COLO668 (cell line): ENCODE measurements at regions not wholly inside any gene's neighbourhood (a gene's known extent, or its start where the extent isn't known, plus 50 kb on each side); places are given as distances from the start of the nearest gene placed in this dataset.

Experiments
- DNase-seq: peaks from one replicate; lab custom pipeline; 2025; ENCODE audit not compliant: unreplicated experiment; lab: John Stamatoyannopoulos, UW

DNA sequence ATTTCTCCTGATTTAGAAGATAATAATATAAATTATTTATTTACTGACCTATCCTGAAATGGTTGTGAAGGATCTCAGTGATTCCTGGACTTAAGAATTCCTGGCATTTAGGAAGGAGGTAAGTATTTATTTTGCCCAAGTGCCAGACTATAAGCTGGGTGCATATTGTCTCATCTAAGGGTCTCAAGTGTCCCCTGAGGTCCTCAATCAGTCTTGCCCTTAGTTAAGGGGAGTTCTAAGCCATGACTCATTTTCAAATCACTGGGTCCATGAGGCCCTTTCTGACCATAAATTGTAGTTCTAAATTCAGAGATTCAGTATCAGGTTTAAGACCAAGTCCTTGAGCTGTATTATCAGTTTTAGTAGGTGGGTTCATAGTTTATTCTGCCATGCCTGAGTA lies 251.6 kb upstream of the MEOX2 start:
- DNase-seq: no peak

DNA sequence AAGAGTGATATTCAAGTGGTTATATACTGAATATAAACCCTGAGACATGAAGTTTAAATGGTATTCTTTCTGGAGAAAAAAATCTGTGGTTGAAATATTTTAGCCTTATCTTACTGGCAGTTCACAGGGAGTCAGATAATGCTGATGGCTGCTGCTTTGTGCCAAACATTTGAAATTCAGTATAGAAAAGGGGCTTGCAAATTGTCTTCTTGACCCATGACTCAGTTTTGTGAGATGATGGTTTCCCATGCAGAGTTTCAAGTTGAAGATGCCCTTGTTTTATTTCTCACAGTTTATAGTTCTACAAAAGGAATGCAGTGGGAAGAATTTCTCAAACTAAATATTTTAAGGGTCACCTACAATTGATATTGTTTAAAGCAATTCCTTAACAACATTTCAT lies 251.1 kb upstream of the MEOX2 start:
- DNase-seq: no peak

DNA sequence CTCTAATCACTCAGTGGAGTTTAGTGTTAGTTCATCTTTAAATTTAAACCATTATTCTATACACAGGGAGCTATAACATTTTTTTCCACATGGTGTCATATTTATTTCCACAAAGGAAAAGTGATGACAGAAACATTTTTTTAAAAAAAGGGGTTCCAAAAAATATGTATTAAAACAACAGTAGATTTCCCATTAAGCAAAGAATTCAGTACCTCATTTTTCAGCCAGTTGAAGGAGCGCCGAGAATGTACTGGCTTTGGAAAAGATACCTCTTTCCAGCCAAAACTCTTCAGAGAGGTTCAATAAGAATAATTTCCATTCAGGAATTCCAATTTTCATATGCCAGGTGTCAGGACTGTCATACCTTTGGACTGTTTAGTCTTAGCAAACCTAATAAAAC lies 250.5 kb upstream of the MEOX2 start:
- no peak for DNase-seq

DNA sequence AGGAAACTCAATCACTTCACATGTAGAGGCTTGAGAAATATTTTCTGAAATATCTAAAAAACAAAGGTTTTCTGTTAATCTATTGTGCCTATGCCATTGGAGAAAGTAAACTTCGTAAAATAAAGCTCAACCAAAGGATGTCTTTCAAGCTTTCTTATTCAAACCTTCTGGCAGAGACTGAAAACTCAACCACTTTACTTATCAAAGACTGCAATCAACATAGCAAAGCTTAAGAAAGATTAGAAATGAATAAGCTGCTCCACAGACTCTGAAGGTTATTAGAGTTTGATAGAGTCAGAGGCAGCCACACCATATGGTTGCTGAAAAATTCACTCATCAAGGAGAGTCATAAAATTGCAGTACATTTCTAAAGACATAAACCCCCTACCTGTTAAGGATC lies 245.8 kb upstream of the MEOX2 start:
- no peak for DNase-seq

DNA sequence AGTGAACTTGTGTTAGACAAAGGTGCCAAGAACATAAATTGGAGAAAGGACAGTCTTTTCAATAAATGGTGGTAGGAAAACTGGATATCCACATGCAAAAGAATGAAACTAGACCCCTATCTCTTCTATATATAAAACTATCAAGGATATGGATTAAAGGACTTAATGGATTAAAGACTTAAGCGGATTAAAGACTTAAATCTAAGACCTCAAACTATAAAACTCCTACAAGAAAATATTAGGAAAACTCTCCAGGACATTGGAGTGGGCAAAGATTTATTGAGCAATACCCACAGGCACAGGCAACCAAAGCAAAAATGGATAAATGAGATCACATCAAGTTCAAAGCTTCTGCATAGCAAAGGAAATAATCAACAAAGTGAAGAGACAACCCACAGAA lies 242.9 kb upstream of the MEOX2 start:
- DNase-seq: no peak

DNA sequence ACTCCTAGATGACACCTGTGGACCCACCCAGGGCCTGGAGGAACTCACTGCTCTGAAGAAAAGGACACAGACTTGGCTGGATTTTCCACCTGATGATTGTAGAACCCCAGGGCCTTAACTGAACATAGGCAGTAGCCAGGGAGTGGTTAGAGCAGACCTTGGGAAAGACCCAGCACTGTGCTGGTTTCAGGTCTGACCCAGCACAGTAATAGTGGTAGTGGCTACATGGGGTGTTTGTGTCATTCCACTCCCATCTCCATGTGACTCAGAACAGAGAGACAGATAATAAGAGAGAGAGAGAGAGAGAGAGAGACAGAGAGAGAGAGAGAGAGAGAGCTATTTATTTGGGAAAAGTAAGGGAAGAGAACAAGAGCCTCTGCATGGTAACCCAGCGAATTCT lies 239.1 kb upstream of the MEOX2 start:
- no peak for DNase-seq

DNA sequence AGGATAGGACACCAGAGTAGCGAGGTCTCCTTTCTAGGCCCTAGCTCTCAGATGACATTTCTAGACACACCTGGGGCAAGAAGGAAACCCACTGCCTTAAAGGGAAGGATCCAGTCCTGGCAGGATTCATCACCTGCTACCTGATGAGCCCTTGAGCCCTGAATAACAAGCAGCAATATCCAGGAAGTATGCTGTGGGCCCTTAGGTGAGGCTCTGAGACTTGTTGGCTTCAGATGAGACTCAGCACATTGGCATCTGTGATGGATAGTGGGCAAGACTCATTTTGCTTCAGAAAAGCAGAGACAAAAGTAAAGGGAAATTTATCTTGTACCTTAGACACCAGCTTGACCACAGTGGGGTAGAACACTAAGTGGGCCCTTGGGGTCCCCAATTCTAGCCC lies 238.4 kb upstream of the MEOX2 start:
- no peak for DNase-seq

DNA sequence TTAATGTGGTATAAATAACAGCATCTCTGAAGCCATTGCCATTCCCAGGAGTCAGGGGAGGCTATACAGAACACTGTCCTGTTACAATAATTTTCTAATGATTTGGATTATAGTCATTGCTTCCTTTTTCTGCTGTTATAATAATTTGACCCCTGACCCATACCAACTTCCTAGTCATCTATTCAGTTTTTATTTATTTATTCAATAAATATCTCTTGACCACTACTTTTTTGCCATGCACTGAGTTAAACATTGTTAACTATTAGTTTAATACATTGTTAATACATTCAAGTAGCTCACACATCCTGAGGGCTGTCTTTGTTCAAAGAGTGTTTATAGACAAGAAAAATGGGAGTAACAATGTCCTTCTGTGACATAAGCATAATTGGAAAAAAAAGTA lies 235.5 kb upstream of the MEOX2 start:
- DNase-seq: no peak

DNA sequence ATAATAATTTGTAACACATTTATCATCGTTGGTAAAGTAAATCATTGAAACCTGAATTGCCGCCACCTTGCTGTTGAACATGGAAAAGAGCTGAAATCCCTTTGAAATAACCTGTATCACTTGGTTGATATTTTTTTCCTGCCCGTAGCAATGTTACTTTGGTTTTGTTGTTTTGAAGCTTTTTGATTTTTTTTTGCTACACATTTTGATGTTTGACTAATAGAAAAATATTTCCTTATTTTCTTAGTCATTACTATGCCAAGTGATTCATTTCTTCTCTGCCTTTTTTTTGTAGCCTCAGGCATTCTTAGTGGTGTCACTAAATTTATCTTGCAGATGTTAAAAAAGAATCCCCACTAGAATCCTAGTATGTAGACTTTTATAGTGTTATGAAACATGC lies 235.1 kb upstream of the MEOX2 start:
- DNase-seq: no peak

DNA sequence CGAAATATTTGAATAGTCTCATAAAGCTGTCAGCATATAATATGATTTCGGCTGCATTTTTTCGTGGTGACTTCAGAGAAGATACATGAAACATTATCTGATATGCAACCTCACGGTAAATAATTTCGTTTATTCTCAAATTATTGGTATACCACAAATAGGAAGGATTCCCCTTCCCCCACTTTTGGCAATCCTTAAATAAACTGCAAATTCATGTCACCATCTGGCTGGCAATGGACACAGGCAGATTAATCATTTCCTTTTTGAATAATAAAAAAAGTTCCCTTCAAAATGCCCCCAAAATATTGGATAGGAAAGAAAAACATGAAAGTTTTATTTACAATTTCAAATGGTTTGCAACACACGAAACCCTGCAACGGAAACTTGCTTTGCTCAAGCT lies 234.5 kb upstream of the MEOX2 start:
- DNase-seq: no peak

DNA sequence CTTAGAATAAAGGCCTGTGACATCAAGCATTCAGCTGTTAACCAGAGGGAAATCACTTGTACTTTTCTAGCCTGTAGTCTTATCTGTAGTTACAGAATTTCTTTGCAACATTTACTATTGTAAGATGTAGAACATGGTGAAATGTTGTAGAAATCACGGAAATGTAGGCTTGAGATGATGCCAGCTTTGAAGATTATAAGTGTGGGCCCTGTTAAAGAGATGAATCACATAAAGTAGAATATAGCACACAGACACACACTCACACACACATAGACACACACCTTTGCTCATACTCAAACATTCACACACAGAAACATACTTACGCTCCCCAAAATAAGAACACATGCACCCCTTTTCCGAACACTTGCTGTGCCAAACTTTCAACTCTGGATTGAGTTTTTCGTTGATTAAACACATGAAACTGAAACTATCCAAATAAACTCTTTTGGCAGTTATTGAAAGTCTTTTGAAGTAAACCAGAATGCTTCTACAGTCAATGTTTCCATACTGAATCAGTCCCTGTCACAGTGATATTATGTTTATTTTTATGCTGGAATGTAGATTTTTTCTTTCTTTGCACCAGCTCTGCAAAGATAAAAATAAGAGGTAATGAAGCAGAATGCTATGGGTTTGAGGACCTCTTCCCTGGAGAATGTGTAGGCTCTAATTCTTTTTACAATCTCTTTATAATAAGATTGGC lies 230.3 kb upstream of the MEOX2 start:
- DNase-seq: no peak

DNA sequence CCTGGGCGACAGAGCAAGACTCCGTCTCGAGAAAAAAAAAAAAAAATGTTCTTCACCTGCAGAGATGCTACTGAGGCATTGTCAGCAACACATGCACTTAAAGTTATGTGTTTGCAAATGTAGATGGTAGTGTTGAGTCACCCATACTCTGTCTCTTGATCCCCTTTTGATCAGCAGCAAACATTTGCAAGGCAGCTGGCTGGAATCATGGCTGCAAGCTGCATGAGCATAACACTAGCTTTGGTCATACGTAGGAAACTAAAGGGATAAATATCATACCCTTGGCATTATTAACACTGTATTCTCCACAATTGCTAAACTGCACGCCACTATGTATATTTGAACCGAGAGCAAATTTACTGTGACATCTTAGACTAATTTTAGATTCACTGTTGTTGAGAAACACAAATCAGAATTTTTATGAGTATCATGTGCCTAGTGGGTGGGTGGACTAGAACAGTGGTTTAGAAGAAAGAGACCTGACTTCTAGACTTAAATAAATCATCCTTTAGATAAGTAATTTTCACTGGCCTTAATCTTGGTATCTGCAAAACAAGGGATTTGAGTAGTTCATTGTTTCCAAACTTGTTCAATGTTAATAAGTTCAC lies 229.3 kb upstream of the MEOX2 start:
- DNase-seq: no peak

DNA sequence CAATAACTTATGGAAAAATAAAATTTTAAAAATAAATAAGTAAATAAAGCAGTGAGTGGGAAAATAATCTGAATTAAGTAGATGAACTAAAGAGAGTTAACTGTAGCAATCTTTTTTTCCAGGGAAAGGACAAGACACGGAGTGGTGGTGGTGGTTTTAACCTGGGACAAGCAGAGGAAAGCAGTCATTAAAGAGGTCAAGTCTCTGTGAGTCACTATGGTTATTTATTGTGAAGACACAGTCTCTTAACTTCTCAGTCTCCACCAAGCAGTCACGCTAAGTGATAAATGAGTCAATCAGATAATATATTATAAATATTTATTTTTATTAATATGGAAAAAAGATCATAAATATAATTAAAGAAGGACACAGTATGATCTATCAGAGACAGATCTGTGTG lies 228.1 kb upstream of the MEOX2 start:
- DNase-seq: no peak

DNA sequence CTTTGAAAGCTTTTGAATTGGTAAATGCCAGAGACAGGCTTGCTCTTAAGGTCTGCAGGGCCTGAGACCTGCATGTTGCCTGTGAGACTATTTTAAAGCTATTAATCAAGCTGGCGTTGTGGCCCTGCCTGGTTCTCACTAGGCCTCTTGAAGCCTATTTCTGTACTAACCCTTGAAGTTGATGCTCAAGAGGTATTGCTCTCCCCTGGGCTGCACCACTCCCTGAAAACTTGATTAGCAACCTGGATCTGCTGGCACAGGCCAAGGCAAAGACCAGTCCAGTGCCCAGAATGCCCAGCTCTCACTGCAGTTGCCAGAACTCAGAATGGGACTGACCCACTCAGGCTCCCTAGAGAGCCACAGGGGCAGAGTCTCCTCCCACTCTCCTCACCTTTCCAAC lies 220.0 kb upstream of the MEOX2 start:
- no peak for DNase-seq

DNA sequence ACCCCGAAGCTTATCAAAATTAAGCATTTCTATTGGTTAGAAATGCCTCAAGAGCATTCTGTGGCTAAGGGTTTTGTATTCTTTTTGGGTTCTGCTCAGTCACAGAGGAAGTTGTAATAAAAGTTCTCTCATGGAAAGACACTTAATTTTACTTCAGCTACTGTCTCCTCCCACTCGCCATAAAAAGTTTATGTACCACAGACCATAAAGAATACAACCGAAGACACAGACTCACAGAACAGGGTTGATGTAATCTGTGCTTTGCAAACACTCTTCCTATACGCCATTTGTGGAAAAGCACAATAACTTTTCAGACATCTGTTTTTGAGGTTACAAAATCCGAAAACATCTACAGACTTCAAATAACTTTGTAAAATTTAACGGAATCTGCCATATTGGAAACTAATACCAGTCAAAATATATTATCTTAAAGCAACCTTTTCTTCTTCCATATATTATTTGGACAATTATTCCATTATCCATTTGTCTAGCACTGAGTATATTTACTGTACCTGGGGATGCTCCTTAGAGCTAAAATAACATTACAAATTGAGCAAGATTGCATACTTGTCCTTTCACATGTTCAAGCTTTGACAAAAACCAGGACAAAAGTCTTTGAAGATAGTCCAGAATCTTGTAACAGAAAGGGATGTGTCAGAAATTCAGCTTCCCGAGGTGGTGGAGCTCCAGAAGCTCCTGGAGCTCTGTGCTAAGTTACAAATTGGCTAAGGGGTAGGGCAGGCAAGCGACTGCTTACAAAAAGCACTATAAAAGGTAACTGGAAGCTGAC lies 219.0 kb upstream of the MEOX2 start:
- no peak for DNase-seq

DNA sequence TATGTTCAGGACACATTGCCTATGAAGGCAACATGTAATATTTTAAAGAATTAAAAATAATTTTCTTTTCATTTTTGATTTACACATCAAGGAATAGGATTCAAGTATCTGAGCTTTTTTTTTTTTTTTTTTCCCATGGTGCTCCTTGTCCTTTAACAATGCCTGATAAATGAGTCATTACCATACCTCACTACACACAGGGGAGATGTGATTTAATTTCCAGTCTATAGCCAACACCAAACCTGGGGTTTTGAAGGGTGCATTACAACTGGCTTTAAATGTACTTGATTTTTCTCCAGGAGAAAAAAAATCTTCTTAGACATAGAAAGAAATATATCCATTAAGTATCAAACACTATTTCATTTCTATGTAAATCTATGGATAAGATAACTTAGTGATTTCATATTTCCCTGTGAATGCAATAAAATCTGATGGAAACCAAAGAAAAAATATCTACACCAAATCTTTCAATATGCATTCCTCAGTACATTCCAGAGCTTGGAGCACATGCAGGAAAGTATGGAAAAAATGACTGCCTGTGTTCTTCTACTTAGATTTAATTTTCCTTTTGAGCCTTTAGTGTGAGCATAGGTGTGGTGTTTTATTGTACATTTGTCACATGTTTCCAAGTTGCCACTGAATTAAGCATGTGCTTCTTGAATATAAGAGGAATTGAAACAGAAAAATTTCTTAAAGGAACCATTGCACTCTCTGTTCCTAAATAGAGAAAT lies 204.8 kb upstream of the MEOX2 start:
- no peak for DNase-seq

DNA sequence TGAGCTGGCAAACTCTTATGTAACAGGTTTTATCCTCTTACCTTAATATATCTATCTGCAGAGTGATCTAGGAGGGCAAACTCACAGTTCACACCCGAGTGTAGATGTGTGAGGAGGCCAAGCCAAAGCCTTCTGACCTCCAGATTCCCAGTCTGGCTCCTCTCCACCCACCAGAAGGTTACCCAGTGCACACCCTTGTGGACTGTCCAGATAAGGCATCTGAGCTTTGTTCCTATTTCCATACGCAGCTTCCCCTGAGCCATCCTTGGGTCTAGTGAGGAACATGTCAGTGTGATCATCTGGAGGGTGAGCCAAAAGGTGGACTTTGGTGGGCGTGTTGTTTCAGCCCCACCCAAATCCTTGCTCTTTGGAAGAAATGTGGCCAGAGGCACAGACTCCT lies 203.0 kb upstream of the MEOX2 start:
- DNase-seq: peak; percentile 26

DNA sequence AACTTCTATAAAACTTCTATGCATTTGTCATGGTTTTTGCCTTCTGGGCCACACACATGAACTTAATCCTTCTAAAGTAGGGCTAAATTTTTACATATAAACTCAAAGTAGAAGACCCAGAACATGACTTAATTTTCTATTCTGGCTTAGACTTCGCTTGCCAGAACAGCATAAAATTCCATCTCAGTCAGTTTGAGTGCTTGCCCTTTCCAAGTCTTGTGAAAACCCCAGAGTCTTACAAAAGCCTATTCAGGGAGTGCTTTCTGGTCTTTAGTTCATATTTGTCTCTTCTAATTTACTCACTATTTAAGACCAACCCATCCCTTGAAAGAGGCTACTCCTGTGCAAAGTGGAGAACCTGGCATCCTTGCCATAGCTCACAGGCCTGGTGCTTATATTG lies 201.6 kb upstream of the MEOX2 start:
- DNase-seq: no peak

DNA sequence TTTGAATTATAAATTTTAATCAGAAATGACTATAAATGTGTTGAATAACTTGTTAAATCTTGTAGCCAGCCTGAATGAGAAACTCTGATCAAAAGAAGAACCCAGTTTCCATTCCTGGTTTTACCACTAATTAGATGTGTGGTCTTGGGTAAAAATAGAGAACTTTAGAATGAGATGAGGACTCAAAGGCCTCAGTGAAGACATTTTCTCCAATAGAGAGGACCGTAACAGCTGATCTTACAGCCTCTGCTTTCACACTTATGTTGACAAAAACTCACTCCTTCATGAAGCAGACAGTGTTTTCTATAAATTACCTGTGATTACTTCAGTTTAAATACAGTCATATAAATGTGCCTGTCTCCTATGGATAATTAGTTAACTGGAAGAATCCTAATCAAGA lies 200.1 kb upstream of the MEOX2 start:
- DNase-seq: no peak

DNA sequence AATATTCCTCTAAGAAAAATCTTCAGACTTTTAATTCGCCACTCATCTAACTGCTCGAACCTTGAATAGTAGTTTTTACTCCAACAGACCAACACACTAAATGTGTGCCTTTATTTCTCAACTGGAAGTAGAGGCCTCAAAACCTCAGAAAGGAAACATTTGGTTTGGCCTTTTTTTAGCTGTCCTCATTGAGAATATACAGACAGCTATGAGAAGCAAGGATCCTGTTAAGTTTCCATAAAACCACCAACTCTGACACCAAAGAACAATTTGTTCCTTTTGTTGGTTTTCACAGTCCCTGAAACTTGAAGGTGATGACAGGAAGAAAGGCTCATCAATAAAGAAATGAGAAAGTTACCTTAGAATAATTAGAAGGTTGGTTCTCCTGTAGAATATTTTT lies 199.2 kb upstream of the MEOX2 start:
- no peak for DNase-seq

DNA sequence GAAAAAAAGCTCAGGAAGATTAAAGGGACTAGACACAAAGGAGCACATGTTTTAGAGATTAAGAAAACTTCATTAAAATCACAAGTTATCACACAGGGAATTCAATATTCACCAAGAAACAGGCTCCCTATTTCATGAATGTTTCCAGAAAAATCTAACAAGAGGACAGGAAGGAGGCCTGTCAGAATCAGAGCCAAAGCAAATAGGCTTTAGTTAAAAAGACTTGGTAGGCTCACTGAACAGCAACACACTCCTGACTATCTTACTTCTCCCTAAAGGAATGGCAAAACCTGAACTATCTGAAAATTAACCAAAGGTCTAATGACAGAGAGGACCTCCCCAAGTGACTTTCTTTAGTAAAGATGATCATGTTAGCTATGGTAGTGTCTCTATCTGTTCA lies 188.3 kb upstream of the MEOX2 start:
- no peak for DNase-seq

DNA sequence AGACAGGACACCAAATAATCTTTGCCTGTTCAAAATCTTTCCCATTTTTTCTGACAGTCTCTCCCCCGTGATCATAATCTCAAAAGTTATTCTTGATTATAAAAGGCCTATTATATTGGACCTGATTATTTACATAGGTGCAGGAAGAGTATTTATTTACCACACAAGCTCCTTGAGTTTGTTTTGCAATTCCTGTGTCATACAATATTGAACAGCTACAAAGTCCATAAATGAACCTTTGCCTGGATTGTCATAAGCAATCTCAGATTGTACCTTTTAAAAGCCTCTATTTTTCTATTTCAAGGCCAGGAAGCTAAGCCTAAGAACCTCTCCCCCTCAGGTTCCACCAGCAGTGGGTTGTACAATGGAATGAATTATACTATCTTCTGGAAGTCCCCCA lies 183.9 kb upstream of the MEOX2 start:
- DNase-seq: no peak
